C4-2B (cell line): ENCODE measurements at regions not wholly inside any gene's neighbourhood (a gene's known extent, or its start where the extent isn't known, plus 50 kb on each side); places are given as distances from the start of the nearest gene placed in this dataset.

ENCODE experiments used
- CTCF ChIP-seq: fragments of 450-650 bp; conservative IDR thresholded peaks from 2 replicates; pipeline ENCODE4 v1.5.1; 2017; ENCODE audit warnings: mild to moderate bottlenecking
- ZFX ChIP-seq: fragments of 450-650 bp; IDR thresholded peaks from 2 replicates; pipeline ENCODE4 v1.6.1; 2017

- TF ChIP-seq CTCF, result no peak
- no peak for TF ChIP-seq ZFX
Observed at GRCh38 chr11:28518825-28519224, 410.6 kb downstream of the METTL15 start.
